Astrocyte (in vitro differentiated cells and primary cell): ENCODE measurements at regions not wholly inside any gene's neighbourhood (a gene's known extent, or its start where the extent isn't known, plus 50 kb on each side); places are given as distances from the start of the nearest gene placed in this dataset.

Experiments
- DNase-seq: peaks from one replicate; pipeline ENCODE4 v3.0.0-alpha.2; 2010; ENCODE audit warnings: low read depth
- FAIRE-seq: peaks from 2 replicates; lab custom pipeline; 2011; peaks lifted over from hg19 to GRCh38; lab: Jason Lieb, UNC
- H2AFZ ChIP-seq: 2 replicates; pipeline ENCODE4 v1.6.0; 2012; ENCODE audit warnings: low read depth, low read length, inconsistent platforms
- H3K27ac ChIP-seq: 2 replicates; pipeline ENCODE4 v1.5.1; 2011; ENCODE audit warnings: low read depth, low read length, inconsistent platforms
- H3K27me3 ChIP-seq: 2 replicates; pipeline ENCODE4 v1.6.0; 2011; ENCODE audit warnings: low read length, inconsistent platforms; ENCODE audit not compliant: insufficient read depth
- H3K36me3 ChIP-seq: 2 replicates; pipeline ENCODE4 v1.5.1; 2011; ENCODE audit warnings: low read length, inconsistent platforms; ENCODE audit not compliant: insufficient read depth
- H3K4me1 ChIP-seq: 2 replicates; pipeline ENCODE4 v1.5.1; 2011; ENCODE audit warnings: low read length, inconsistent platforms; ENCODE audit not compliant: insufficient read depth
- H3K4me2 ChIP-seq: 2 replicates; pipeline ENCODE4 v1.6.0; 2012; ENCODE audit warnings: low read length, inconsistent platforms
- H3K4me3 ChIP-seq: 2 replicates; pipeline ENCODE4 v1.5.1; 2011; ENCODE audit warnings: low read depth, mild to moderate bottlenecking, low read length, inconsistent platforms; ENCODE audit not compliant: insufficient read depth
- H3K79me2 ChIP-seq: 2 replicates; pipeline ENCODE4 v1.6.0; 2012; ENCODE audit warnings: mild to moderate bottlenecking, low read length, inconsistent platforms; ENCODE audit not compliant: insufficient read depth
- H3K9ac ChIP-seq: 2 replicates; pipeline ENCODE4 v1.6.0; 2012; ENCODE audit warnings: mild to moderate bottlenecking, low read length, inconsistent platforms
- H3K9me3 ChIP-seq: 2 replicates; pipeline ENCODE4 v1.5.1; 2012; ENCODE audit warnings: low read depth, mild to moderate bottlenecking, low read length, inconsistent platforms; ENCODE audit not compliant: insufficient read depth
- H4K20me1 ChIP-seq: 2 replicates; pipeline ENCODE4 v1.6.0; 2012; ENCODE audit warnings: low read length, inconsistent platforms; ENCODE audit not compliant: insufficient read depth
- H3K27ac Mint-ChIP-seq: one replicate; pipeline ENCODE4 v1.8.0; 2021; ENCODE audit warnings: mild to moderate bottlenecking, mixed read lengths; ENCODE audit not compliant: unreplicated experiment
- H3K27me3 Mint-ChIP-seq: one replicate; pipeline ENCODE4 v1.8.0; 2021; ENCODE audit warnings: low read depth, mixed read lengths; ENCODE audit not compliant: unreplicated experiment
- H3K36me3 Mint-ChIP-seq: one replicate; pipeline ENCODE4 v1.8.0; 2021; ENCODE audit warnings: low read depth, mixed read lengths; ENCODE audit not compliant: unreplicated experiment
- H3K4me1 Mint-ChIP-seq: one replicate; pipeline ENCODE4 v1.8.0; 2021; ENCODE audit warnings: low read depth, mixed read lengths; ENCODE audit not compliant: unreplicated experiment
- H3K4me3 Mint-ChIP-seq: one replicate; pipeline ENCODE4 v1.8.0; 2021; ENCODE audit warnings: mild to moderate bottlenecking, moderate library complexity, mixed read lengths; ENCODE audit not compliant: unreplicated experiment
- H3K9me3 Mint-ChIP-seq: one replicate; pipeline ENCODE4 v1.8.0; 2021; ENCODE audit warnings: mild to moderate bottlenecking, mixed read lengths; ENCODE audit not compliant: unreplicated experiment
- CTCF ChIP-seq: IDR thresholded peaks from 2 replicates; pipeline ENCODE4 v1.5.1; 2011; ENCODE audit warnings: low read depth, mild to moderate bottlenecking, inconsistent platforms, low read length, moderate library complexity; ENCODE audit not compliant: insufficient read depth
- EZH2 ChIP-seq: IDR thresholded peaks from 2 replicates; pipeline ENCODE4 v1.6.1; 2012; ENCODE audit warnings: mild to moderate bottlenecking, low read length, inconsistent platforms; ENCODE audit not compliant: insufficient read depth

- no peak overlapping the region for H3K27ac Mint-ChIP-seq
- H3K4me3 ChIP-seq, result no peak overlapping the region
- H3K9ac ChIP-seq, result no peak overlapping the region
- H3K9me3 Mint-ChIP-seq, result peaks cover 10% of the 10 kb centered on the region
- H3K4me1 Mint-ChIP-seq, result no peaks in the 10 kb centered on the region
- FAIRE-seq (no peak), DNase-seq (no peak)
- peaks cover 7% of the 10 kb centered on the region for H3K9me3 ChIP-seq
- no peaks in the 10 kb centered on the region for H4K20me1 ChIP-seq
- no peak overlapping the region for H3K4me3 Mint-ChIP-seq
- H3K79me2 ChIP-seq, result no peaks in the 10 kb centered on the region
- no peak overlapping the region for H2AFZ ChIP-seq
- no peaks in the 10 kb centered on the region for H3K36me3 ChIP-seq
- no peak for TF ChIP-seq EZH2
- no peak for TF ChIP-seq CTCF
- H3K27me3 Mint-ChIP-seq, result peaks cover 56% of the 10 kb centered on the region
- H3K4me1 ChIP-seq, result no peaks in the 10 kb centered on the region
- H3K4me2 ChIP-seq, result no peak overlapping the region
- peaks cover 4% of the 10 kb centered on the region for H3K36me3 Mint-ChIP-seq
- H3K27ac ChIP-seq, result no peak overlapping the region
- no peaks in the 10 kb centered on the region for H3K27me3 ChIP-seq
These were observed 246.1 kb downstream of the NDUFA10 start for GRCh38 chr2:239778861-239779558.

DNA sequence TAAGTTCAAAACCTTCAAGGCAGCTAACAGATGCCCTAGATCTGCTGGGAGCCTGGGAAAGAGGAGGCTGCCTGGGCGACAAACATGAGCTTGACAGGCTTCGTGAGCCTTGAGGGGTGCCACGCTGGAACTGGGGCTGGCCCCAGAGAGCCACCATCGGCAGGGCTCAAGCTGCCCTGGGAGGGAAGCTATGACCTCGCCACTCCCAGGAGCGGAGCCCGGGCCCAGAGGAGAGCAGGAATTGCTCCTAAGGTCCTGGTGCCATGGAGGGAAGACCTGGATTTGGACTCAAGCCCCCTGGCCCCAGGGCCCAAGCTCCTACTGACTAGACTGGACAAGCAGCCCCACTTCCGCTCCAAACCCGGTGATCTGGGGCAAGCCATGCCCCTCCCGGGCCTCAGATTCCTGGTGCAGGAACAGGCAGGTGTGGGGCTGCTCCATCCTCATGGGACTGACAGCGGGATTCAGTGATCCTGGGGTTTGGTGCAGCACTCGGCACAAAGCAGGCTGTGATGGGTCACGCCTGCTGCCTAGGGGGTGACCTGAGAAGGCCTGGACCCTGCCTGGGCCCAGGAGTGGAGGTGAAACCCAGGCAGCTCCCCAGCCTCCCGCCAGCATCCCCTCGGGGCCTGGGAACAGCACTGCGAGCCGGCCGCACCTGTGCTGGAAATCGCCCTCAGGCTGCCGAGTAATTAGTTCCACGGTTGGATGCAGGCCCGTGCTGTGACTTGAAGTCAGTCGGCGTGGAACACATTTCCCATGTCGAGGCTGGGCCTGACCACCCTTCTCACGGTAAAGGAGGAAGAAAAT is 246.9 kb downstream of the NDUFA10 start:
- H3K9ac ChIP-seq, result no peak overlapping the region
- TF ChIP-seq CTCF, result no peak
- no peak for TF ChIP-seq EZH2
- H3K4me1 Mint-ChIP-seq, result no peaks in the 10 kb centered on the region
- no peak overlapping the region for H3K27ac Mint-ChIP-seq
- no peak overlapping the region for H3K4me3 ChIP-seq
- H3K4me2 ChIP-seq, result no peak overlapping the region
- no peak overlapping the region for H2AFZ ChIP-seq
- FAIRE-seq (no peak), DNase-seq (no peak)
- H3K4me1 ChIP-seq, result no peaks in the 10 kb centered on the region
- H3K27me3 Mint-ChIP-seq, result peaks cover 64% of the 10 kb centered on the region
- peaks cover 4% of the 10 kb centered on the region for H3K36me3 Mint-ChIP-seq
- no peaks in the 10 kb centered on the region for H4K20me1 ChIP-seq
- H3K9me3 Mint-ChIP-seq, result peaks cover 10% of the 10 kb centered on the region
- no peak overlapping the region for H3K27ac ChIP-seq
- H3K9me3 ChIP-seq, result peaks cover 7% of the 10 kb centered on the region
- no peaks in the 10 kb centered on the region for H3K79me2 ChIP-seq
- H3K36me3 ChIP-seq, result no peaks in the 10 kb centered on the region
- no peaks in the 10 kb centered on the region for H3K27me3 ChIP-seq
- H3K4me3 Mint-ChIP-seq, result no peak overlapping the region

- no peak for FAIRE-seq
- Mint-ChIP-seq H3K27me3 (peaks cover 68% of the 10 kb centered on the region), H3K4me1 (no peaks in the 10 kb centered on the region), H3K27ac (no peak overlapping the region), H3K9me3 (peaks cover 15% of the 10 kb centered on the region), H3K36me3 (peaks cover 4% of the 10 kb centered on the region), H3K4me3 (no peak overlapping the region)
- TF ChIP-seq CTCF (no peak), EZH2 (no peak)
- no peak for DNase-seq
- Histone ChIP-seq H3K36me3 (no peaks in the 10 kb centered on the region), H2AFZ (no peak overlapping the region), H3K79me2 (no peaks in the 10 kb centered on the region), H4K20me1 (no peaks in the 10 kb centered on the region), H3K9me3 (peaks cover 13% of the 10 kb centered on the region), H3K27me3 (no peaks in the 10 kb centered on the region), H3K9ac (no peak overlapping the region), H3K4me1 (no peaks in the 10 kb centered on the region), H3K4me2 (no peak overlapping the region), H3K27ac (no peak overlapping the region), H3K4me3 (no peak overlapping the region)
These were observed 247.9 kb downstream of the NDUFA10 start for GRCh38 chr2:239777219-239777618.
